GM23248 (cell line): ENCODE measurements at regions not wholly inside any gene's neighbourhood (a gene's known extent, or its start where the extent isn't known, plus 50 kb on each side); places are given as distances from the start of the nearest gene placed in this dataset.

Experiments used
- DNase-seq: peaks from one replicate; pipeline ENCODE4 v3.0.0-alpha.2; 2015
- H2AFZ ChIP-seq: fragments of 200-600 bp; sonication (generic); 2 replicates; pipeline ENCODE4 v1.6.1; 2016; ENCODE audit warnings: antibody characterized with exemption
- H3F3A ChIP-seq: fragments of 200-600 bp; sonication (generic); 2 replicates; pipeline ENCODE4 v1.6.1; 2016; ENCODE audit warnings: mild to moderate bottlenecking, antibody characterized with exemption, mixed run types; ENCODE audit not compliant: insufficient read depth
- H3K27ac ChIP-seq: fragments of 200-600 bp; sonication (generic); 2 replicates; pipeline ENCODE4 v1.5.1; 2016; ENCODE audit warnings: mild to moderate bottlenecking
- H3K27me3 ChIP-seq: fragments of 200-600 bp; sonication (generic); replicated peaks from 2 replicates; pipeline ENCODE4 v1.6.1; 2016; ENCODE audit warnings: mild to moderate bottlenecking; ENCODE audit not compliant: insufficient read depth
- H3K36me3 ChIP-seq: fragments of 200-600 bp; sonication (generic); 2 replicates; pipeline ENCODE4 v1.6.1; 2016; ENCODE audit warnings: low read depth, mild to moderate bottlenecking
- H3K4me1 ChIP-seq: fragments of 200-600 bp; sonication (generic); 2 replicates; pipeline ENCODE4 v1.6.1; 2016; ENCODE audit warnings: mild to moderate bottlenecking; ENCODE audit not compliant: insufficient read depth
- H3K4me2 ChIP-seq: fragments of 200-600 bp; sonication (generic); one replicate; pipeline ENCODE4 v1.6.1; 2016; ENCODE audit warnings: mild to moderate bottlenecking; ENCODE audit not compliant: unreplicated experiment
- H3K4me3 ChIP-seq: fragments of 200-600 bp; sonication (generic); 2 replicates; pipeline ENCODE4 v1.5.1; 2016; ENCODE audit warnings: mild to moderate bottlenecking
- H3K79me2 ChIP-seq: fragments of 200-600 bp; sonication (generic); 2 replicates; pipeline ENCODE4 v1.6.1; 2016; ENCODE audit warnings: mild to moderate bottlenecking; ENCODE audit not compliant: insufficient read depth
- H3K9ac ChIP-seq: fragments of 200-600 bp; sonication (generic); 2 replicates; pipeline ENCODE4 v1.6.1; 2016; ENCODE audit warnings: mild to moderate bottlenecking
- H3K9me2 ChIP-seq: fragments of 200-600 bp; sonication (generic); 2 replicates; pipeline ENCODE4 v1.6.1; 2016; ENCODE audit warnings: mixed run types, mild to moderate bottlenecking, moderate library complexity; ENCODE audit not compliant: insufficient read depth
- H3K9me3 ChIP-seq: fragments of 200-600 bp; sonication (generic); one replicate; pipeline ENCODE4 v1.6.1; 2017; ENCODE audit warnings: low read depth
- H4K20me1 ChIP-seq: fragments of 200-600 bp; sonication (generic); 2 replicates; pipeline ENCODE4 v1.6.0; 2016; ENCODE audit not compliant: insufficient read depth
- EZH2 ChIP-seq: fragments of 200-600 bp; sonication (generic); IDR thresholded peaks from 2 replicates; pipeline ENCODE4 v1.6.1; 2018; ENCODE audit warnings: antibody characterized with exemption, mild to moderate bottlenecking; ENCODE audit not compliant: insufficient read depth, poor library complexity, severe bottlenecking
- EZH2phosphoT487 ChIP-seq: fragments of 200-600 bp; sonication (generic); IDR thresholded peaks from 2 replicates; pipeline ENCODE4 v1.6.1; 2018; ENCODE audit warnings: antibody characterized with exemption, moderate library complexity, mild to moderate bottlenecking, low read depth; ENCODE audit not compliant: insufficient read depth
- WGBS, 2 experiments: methylation state at CpG; one replicate each; pipeline ENCODE4 v1.1.6; 2015 to 2017; ENCODE audit warnings: low lambda C conversion rate in 2 of 2, low coverage in 1 of 2; ENCODE audit errors: missing lambda C conversion rate in 2 of 2; 5-methylcytosine and 5-hydroxymethylcytosine counted together
- in situ Hi-C: fragments of 300-500 bp; cut with MboI; formaldehyde crosslinking; loops from 2 replicates; pipeline ENCODE4 v1.15.0; 2020

DNA sequence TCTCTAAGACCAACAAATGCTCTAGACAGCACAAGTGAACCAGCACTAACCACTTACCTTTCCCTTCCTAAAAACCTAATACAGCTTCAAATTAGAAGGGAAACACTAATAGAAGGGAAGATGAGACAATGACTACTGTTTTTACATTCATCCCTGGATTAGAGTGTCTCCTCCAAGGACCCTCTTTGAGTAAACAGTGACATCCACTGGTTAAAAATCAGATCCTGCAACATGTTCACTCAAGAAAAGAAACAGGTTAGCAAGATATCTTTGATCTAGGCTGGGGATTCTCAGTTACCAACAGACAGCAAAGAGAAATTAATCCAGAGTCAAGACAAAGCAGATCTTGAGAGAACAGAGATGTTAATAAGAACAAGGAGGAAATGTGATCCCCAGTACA, 177.7 kb upstream of the GHITM start:
- TF ChIP-seq EZH2phosphoT487 (no peak), EZH2 (no peak)
- Histone ChIP-seq H3K4me2 (no peak overlapping the region), H3K4me3 (no peak overlapping the region), H2AFZ (no peak overlapping the region), H3K79me2 (no peaks in the 10 kb centered on the region), H3F3A (no peaks in the 10 kb centered on the region), H3K9me3 (no peaks in the 10 kb centered on the region), H3K9ac (no peak overlapping the region), H3K4me1 (no peaks in the 10 kb centered on the region), H3K9me2 (no peaks in the 10 kb centered on the region), H3K36me3 (no peaks in the 10 kb centered on the region), H3K27ac (no peak overlapping the region), H4K20me1 (no peaks in the 10 kb centered on the region), H3K27me3 (no peaks in the 10 kb centered on the region)
- DNase-seq = no peak
- in situ Hi-C loops = no loop called here

DNA sequence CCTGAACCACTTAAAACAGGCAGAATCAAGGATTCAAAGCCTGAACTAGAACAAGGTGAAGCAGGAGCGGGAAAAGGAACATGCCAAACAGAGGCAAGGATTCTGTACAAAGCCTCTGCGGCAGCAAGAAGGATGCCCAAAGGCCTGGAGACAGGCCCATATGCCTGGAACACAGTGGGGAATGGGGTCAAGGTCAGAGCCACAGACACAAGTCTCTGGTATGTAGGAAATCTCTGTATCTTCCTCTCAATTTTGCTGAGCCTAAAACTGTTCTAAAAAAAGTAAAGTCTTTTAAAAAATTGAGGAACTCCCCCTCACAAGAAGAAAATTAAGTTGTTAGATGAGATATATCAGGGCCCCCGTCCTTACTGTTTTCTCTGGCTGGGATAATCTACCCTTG, 175.9 kb upstream of the GHITM start:
- Histone ChIP-seq H3K36me3 (no peaks in the 10 kb centered on the region), H2AFZ (no peak overlapping the region), H3K4me1 (no peaks in the 10 kb centered on the region), H3K4me2 (no peak overlapping the region), H3K9me2 (no peaks in the 10 kb centered on the region), H3K9ac (no peak overlapping the region), H3K79me2 (no peaks in the 10 kb centered on the region), H4K20me1 (no peaks in the 10 kb centered on the region), H3K9me3 (no peaks in the 10 kb centered on the region), H3K27me3 (no peaks in the 10 kb centered on the region), H3K4me3 (no peak overlapping the region), H3K27ac (no peak overlapping the region), H3F3A (no peaks in the 10 kb centered on the region)
- WGBS, 2 experiments = 18 to 31% methylated on average over 3 of the region's 3 CpGs
- no peak for DNase-seq
- TF ChIP-seq EZH2 = no peak
- no peak for TF ChIP-seq EZH2phosphoT487
- in situ Hi-C loops = no loop called here

DNA sequence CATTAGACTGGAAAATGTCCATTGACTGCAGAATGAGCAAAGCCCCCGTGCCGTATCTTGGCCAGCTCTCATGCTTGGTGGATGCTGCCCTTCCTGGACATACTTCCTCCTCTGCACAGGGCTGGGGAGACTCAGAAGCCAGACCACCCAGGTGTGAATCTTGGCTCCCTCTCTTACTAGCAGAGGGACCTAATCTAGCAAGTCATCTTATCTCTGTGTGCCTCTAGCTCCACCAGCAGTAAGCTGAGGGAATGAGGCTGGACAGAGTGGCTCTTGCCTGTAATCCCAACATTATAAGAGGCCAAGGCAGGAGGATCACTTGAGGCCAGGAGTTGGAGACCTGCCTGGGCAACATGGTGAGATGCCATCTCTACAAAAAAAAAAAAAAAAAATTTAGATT, 173.8 kb upstream of the GHITM start:
- H2AFZ ChIP-seq = no peak overlapping the region
- no peaks in the 10 kb centered on the region for H3K79me2 ChIP-seq
- no peaks in the 10 kb centered on the region for H3K9me2 ChIP-seq
- H4K20me1 ChIP-seq = no peaks in the 10 kb centered on the region
- no peak overlapping the region for H3K4me3 ChIP-seq
- in situ Hi-C loops = no loop called here
- H3K9ac ChIP-seq = no peak overlapping the region
- H3F3A ChIP-seq = no peaks in the 10 kb centered on the region
- DNase-seq = no peak
- no peaks in the 10 kb centered on the region for H3K4me1 ChIP-seq
- H3K36me3 ChIP-seq = no peaks in the 10 kb centered on the region
- H3K27ac ChIP-seq = no peak overlapping the region
- TF ChIP-seq EZH2phosphoT487 = no peak
- no peak for TF ChIP-seq EZH2
- 0 to 3% methylated on average over 2 of the region's 2 CpGs for WGBS, 2 experiments
- H3K9me3 ChIP-seq = no peaks in the 10 kb centered on the region
- H3K27me3 ChIP-seq = no peaks in the 10 kb centered on the region
- no peak overlapping the region for H3K4me2 ChIP-seq

DNA sequence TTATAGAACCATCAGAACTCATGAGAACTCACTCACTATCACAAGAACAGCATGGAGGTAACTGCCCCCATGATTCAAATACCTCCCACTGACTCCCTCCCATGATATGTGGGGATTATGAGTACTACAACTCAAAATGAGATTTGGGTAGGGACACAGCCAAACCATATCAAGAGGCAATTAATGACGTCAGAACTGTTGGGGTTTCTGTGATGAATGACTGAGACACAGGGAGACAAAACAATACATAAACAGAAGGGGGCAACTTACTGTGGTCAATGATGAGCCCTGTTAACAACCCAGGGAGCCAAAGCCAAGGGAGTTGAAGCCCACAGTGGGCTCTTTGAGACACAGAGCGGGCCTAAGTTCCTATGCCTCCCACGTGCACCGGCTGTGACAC, 171.3 kb upstream of the GHITM start:
- DNase-seq = no peak

DNA sequence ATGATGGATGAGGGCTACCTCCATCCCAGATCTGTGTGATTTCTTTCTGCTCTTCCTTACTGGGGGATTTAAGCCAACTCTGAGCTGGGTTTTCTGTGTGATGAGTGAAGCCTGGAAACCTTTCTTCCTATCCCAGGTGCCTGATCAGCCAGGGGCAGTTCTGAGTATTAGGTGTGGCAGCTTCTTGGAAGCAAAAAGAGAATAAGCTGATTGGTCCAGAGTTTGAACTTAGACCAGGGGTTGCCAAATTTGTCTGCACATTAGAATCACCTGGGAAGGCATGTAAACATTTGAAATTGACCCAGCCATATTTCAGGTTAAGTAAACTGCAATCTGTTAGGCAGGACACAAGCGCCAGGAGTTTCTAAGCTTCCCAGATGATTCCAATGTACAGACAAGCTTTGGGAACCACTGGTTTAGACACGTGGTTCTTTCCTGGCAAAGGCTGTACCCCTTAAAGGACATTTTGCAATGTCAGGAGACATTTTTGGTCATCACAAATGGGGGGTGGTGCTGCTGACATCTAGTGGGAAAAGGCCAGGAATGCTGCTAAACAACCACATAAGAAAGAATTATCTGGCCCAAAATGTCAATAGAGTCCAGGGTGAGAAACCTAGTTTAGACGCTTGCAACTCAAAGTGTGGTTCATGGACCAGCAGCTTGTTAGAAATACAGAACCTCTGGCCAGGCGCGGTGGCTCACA, 160.5 kb upstream of the GHITM start:
- Histone ChIP-seq H3K27ac (no peak overlapping the region), H3K27me3 (no peaks in the 10 kb centered on the region), H2AFZ (no peak overlapping the region), H3F3A (no peaks in the 10 kb centered on the region), H3K4me2 (no peak overlapping the region), H3K4me3 (no peak overlapping the region), H3K79me2 (no peaks in the 10 kb centered on the region), H3K9me3 (no peaks in the 10 kb centered on the region), H3K36me3 (no peaks in the 10 kb centered on the region), H3K9me2 (no peaks in the 10 kb centered on the region), H4K20me1 (no peaks in the 10 kb centered on the region), H3K4me1 (no peaks in the 10 kb centered on the region), H3K9ac (no peak overlapping the region)
- in situ Hi-C loops = no loop called here
- TF ChIP-seq EZH2 = no peak
- TF ChIP-seq EZH2phosphoT487 = no peak
- WGBS, 2 experiments = 38 to 39% methylated on average over 5 of the region's 5 CpGs
- DNase-seq = no peak

More for the DNA sequence above, 171.3 kb upstream of the GHITM start:
- Histone ChIP-seq H3K4me1 (no peaks in the 10 kb centered on the region), H3K4me2 (no peak overlapping the region), H4K20me1 (no peaks in the 10 kb centered on the region), H3K9ac (no peak overlapping the region), H3K9me3 (no peaks in the 10 kb centered on the region), H3K27me3 (no peaks in the 10 kb centered on the region), H3K36me3 (no peaks in the 10 kb centered on the region), H3K4me3 (no peak overlapping the region), H3K9me2 (no peaks in the 10 kb centered on the region), H3K27ac (no peak overlapping the region), H2AFZ (no peak overlapping the region), H3K79me2 (no peaks in the 10 kb centered on the region), H3F3A (no peaks in the 10 kb centered on the region)
- in situ Hi-C loops = no loop called here
- TF ChIP-seq EZH2phosphoT487 (no peak), EZH2 (no peak)
- 15 to 18% methylated on average over 4 of the region's 4 CpGs for WGBS, 2 experiments
